H1 (cell line): ENCODE measurements at regions not wholly inside any gene's neighbourhood (a gene's known extent, or its start where the extent isn't known, plus 50 kb on each side); places are given as distances from the start of the nearest gene placed in this dataset.
A peak's percentile ranks its signal among the peaks of the same experiment; 100 is the strongest.

ENCODE experiments used
- CTCF ChIA-PET: fragments of 300-600 bp; sonication (Branson Sonifier 250); formaldehyde crosslinking; loops from one replicate; lab custom pipeline; 2021; ENCODE audit not compliant: partially characterized antibody; lab: Charles Lee
- POLR2A ChIA-PET: fragments of 300-600 bp; sonication (Branson Sonifier 250); formaldehyde crosslinking; loops from one replicate; lab custom pipeline; 2021; ENCODE audit warnings: inconsistent platforms; ENCODE audit not compliant: partially characterized antibody; lab: Charles Lee
- DNase-seq, 2 experiments: peaks; one replicate each; pipeline versions ENCODE4 v3.0.0 to v3.0.0-alpha.2; 2010 to 2022; ENCODE audit warnings: low spot score in 2 of 2, low read depth in 1 of 2, mixed read lengths in 1 of 2
- FAIRE-seq: peaks from 2 replicates; lab custom pipeline; 2011; peaks lifted over from hg19 to GRCh38; lab: Jason Lieb, UNC
- H2AFZ ChIP-seq: 2 replicates; pipeline ENCODE4 v1.8.1; 2012; ENCODE audit warnings: low read length, inconsistent platforms
- H2AK5ac ChIP-seq: 2 replicates; pipeline ENCODE4 v1.6.1; 2013; ENCODE audit warnings: low read depth, low read length
- H2BK120ac ChIP-seq: replicated peaks from 2 replicates; pipeline ENCODE3; 2013; ENCODE audit warnings: low read depth, low read length, inconsistent platforms
- H2BK12ac ChIP-seq: 2 replicates; pipeline ENCODE4 v1.6.1; 2013; ENCODE audit warnings: low read depth, low read length
- H2BK15ac ChIP-seq: 2 replicates; pipeline ENCODE4 v1.6.1; 2013; ENCODE audit warnings: low read length
- H2BK20ac ChIP-seq: 2 replicates; pipeline ENCODE4 v1.6.1; 2013; ENCODE audit warnings: low read length
- H2BK5ac ChIP-seq: 2 replicates; pipeline ENCODE4 v1.6.1; 2013; ENCODE audit warnings: low read depth, low read length
- H3K14ac ChIP-seq: 2 replicates; pipeline ENCODE4 v1.6.1; 2013; ENCODE audit warnings: inconsistent platforms; ENCODE audit not compliant: insufficient read length
- H3K18ac ChIP-seq: 2 replicates; pipeline ENCODE4 v1.6.1; 2013; ENCODE audit warnings: low read length; ENCODE audit errors: extremely low read depth
- H3K23ac ChIP-seq: 2 replicates; pipeline ENCODE4 v1.6.1; 2013; ENCODE audit warnings: inconsistent platforms; ENCODE audit not compliant: insufficient read length
- H3K23me2 ChIP-seq: 2 replicates; pipeline ENCODE4 v1.6.1; 2013; ENCODE audit warnings: low read depth, low read length
- H3K27ac ChIP-seq: 2 replicates; pipeline ENCODE4 v1.6.1; 2011; ENCODE audit warnings: low read depth, low read length, inconsistent platforms
- H3K27me3 ChIP-seq, 4 experiments: replicated peaks in 1 of 4; 1 replicate in 1 of 4; 2 replicates in 3 of 4; pipeline versions ENCODE4 v1.6.1 to v1.8.1; 2011 to 2013; ENCODE audit warnings: low read length in 3 of 4, mild to moderate bottlenecking in 3 of 4, inconsistent platforms in 2 of 4, mixed read lengths in 2 of 4, moderate library complexity in 1 of 4; ENCODE audit not compliant: control insufficient read depth in 3 of 4, insufficient read depth in 3 of 4; ENCODE audit errors: extremely low read depth in 1 of 4
- H3K36me3 ChIP-seq, 4 experiments: 2 replicates each; pipeline versions ENCODE4 v1.6.1 to v1.8.1; 2011 to 2013; ENCODE audit warnings: mild to moderate bottlenecking in 4 of 4, low read length in 3 of 4, moderate library complexity in 2 of 4, control low read depth in 1 of 4, inconsistent platforms in 1 of 4; ENCODE audit not compliant: insufficient read depth in 4 of 4, control insufficient read depth in 2 of 4
- H3K4ac ChIP-seq: replicated peaks from 2 replicates; pipeline ENCODE3; 2013; ENCODE audit warnings: low read length, low read depth, mixed read lengths, inconsistent platforms; ENCODE audit not compliant: insufficient read length
- H3K4me1 ChIP-seq, 4 experiments: replicated peaks in 1 of 4; 1 replicate in 1 of 4; 2 replicates in 3 of 4; pipeline versions ENCODE4 v1.6.1 to v1.8.1; 2011 to 2013; ENCODE audit warnings: low read length in 3 of 4, inconsistent platforms in 2 of 4, mixed read lengths in 1 of 4; ENCODE audit not compliant: insufficient read depth in 4 of 4, control insufficient read depth in 3 of 4
- H3K4me2 ChIP-seq, 2 experiments: 2 replicates each; pipeline versions ENCODE4 v1.6.1 to v1.8.1; 2011 to 2013; ENCODE audit warnings: low read depth in 2 of 2, low read length in 2 of 2, control low read depth in 1 of 2, inconsistent platforms in 1 of 2, mild to moderate bottlenecking in 1 of 2; ENCODE audit not compliant: insufficient read depth in 1 of 2
- H3K4me3 ChIP-seq, 4 experiments: fragments of 200-600, 300-600 bp in 1 of 4; sonication (generic), shearing (Covaris generic), sonication (Bioruptor Twin) in 1 of 4; 2 replicates each; pipeline versions ENCODE4 v1.5.1 to v1.8.1; 2011 to 2016; ENCODE audit warnings: low read length in 4 of 4, low read depth in 3 of 4, control low read depth in 2 of 4, inconsistent platforms in 2 of 4, mild to moderate bottlenecking in 2 of 4, mixed read lengths in 1 of 4, moderate library complexity in 1 of 4; ENCODE audit not compliant: insufficient read depth in 2 of 4; ENCODE audit errors: extremely low read depth in 1 of 4
- H3K56ac ChIP-seq: replicated peaks from 2 replicates; pipeline ENCODE3; 2013; ENCODE audit warnings: low read depth, mild to moderate bottlenecking, mixed read lengths, low read length, inconsistent platforms; ENCODE audit not compliant: insufficient read length
- H3K79me1 ChIP-seq: 2 replicates; pipeline ENCODE4 v1.6.1; 2013; ENCODE audit warnings: low read depth, low read length, control low read depth
- H3K79me2 ChIP-seq, 2 experiments: 2 replicates each; pipeline versions ENCODE4 v1.6.1 to v1.8.1; 2012 to 2013; ENCODE audit warnings: low read length in 2 of 2, mild to moderate bottlenecking in 2 of 2, inconsistent platforms in 1 of 2; ENCODE audit not compliant: insufficient read depth in 2 of 2, control insufficient read depth in 1 of 2
- H3K9ac ChIP-seq, 4 experiments: replicated peaks in 1 of 4; 1 replicate in 1 of 4; 2 replicates in 3 of 4; pipeline versions ENCODE4 v1.6.1 to v1.8.1; 2011 to 2013; ENCODE audit warnings: low read depth in 3 of 4, low read length in 3 of 4, control low read depth in 2 of 4, mild to moderate bottlenecking in 2 of 4, moderate library complexity in 2 of 4, inconsistent platforms in 1 of 4; ENCODE audit errors: extremely low read depth in 1 of 4
- H3K9me3 ChIP-seq, 2 experiments: 2 replicates each; pipeline versions ENCODE4 v1.6.1 to v1.8.1; 2012 to 2013; ENCODE audit warnings: mild to moderate bottlenecking in 2 of 2, moderate library complexity in 2 of 2, control low read depth in 1 of 2, inconsistent platforms in 1 of 2, low read depth in 1 of 2, low read length in 1 of 2, mixed read lengths in 1 of 2; ENCODE audit not compliant: insufficient read depth in 2 of 2
- H4K20me1 ChIP-seq, 2 experiments: replicated peaks in 1 of 2; 2 replicates each; pipeline versions ENCODE3 to v1.8.1; 2011 to 2013; ENCODE audit warnings: inconsistent platforms in 2 of 2, low read length in 2 of 2, mild to moderate bottlenecking in 1 of 2; ENCODE audit not compliant: insufficient read depth in 2 of 2, control insufficient read depth in 1 of 2
- H4K5ac ChIP-seq: 2 replicates; pipeline ENCODE4 v1.6.1; 2013; ENCODE audit warnings: low read length, low read depth, mixed read lengths, inconsistent platforms; ENCODE audit not compliant: insufficient read length
- H4K8ac ChIP-seq: 2 replicates; pipeline ENCODE4 v1.8.0; 2013; ENCODE audit warnings: mild to moderate bottlenecking, moderate library complexity, low read length, inconsistent platforms; ENCODE audit not compliant: insufficient read depth; ENCODE audit errors: extremely low read depth
- H4K91ac ChIP-seq: replicated peaks from 2 replicates; pipeline ENCODE3; 2013; ENCODE audit warnings: low read length, mixed read lengths, inconsistent platforms; ENCODE audit not compliant: insufficient read length
- ASH2L ChIP-seq: fragments of 200-600, 300-600 bp; sonication (generic); IDR thresholded peaks from one replicate; pipeline ENCODE4 v1.7.1; 2017; ENCODE audit warnings: low read length
- BRCA1 ChIP-seq: IDR thresholded peaks from 2 replicates; pipeline ENCODE4 v1.6.1; 2012; ENCODE audit warnings: low read depth, low read length, improper control_type of control experiment
- CHD2 ChIP-seq: IDR thresholded peaks from 2 replicates; pipeline ENCODE4 v1.6.1; 2012; ENCODE audit warnings: low read length, improper control_type of control experiment
- KDM1A ChIP-seq: fragments of 200-600, 300-600 bp; sonication (generic); IDR thresholded peaks from 2 replicates; pipeline ENCODE4 v1.7.1; 2016; ENCODE audit warnings: mild to moderate bottlenecking, low read length, borderline replicate concordance
- SP4 ChIP-seq: IDR thresholded peaks from 2 replicates; pipeline ENCODE4 v1.6.1; 2012; ENCODE audit warnings: low read length, inconsistent platforms
- WGBS, 2 experiments: shearing (Covaris generic) in 1 of 2; methylation state at CpG; one replicate each; pipeline versions ENCODE4 v1.1.6 to v1.1.7; 2013 to 2015; ENCODE audit warnings: low lambda C conversion rate in 2 of 2, mixed read lengths in 2 of 2, inconsistent platforms in 1 of 2, low coverage in 1 of 2, missing lambda C conversion rate in 1 of 2; ENCODE audit not compliant: insufficient replicate concordance in 2 of 2, insufficient coverage in 1 of 2, insufficient read length in 1 of 2; ENCODE audit errors: extremely low coverage in 1 of 2, missing lambda C conversion rate in 1 of 2; 5-methylcytosine and 5-hydroxymethylcytosine counted together

GRCh38 chr10:10872764-10873163 is 144.9 kb upstream of the CELF2 start:
- Histone ChIP-seq H3K79me2 (no peaks in the 10 kb centered on the region), H3K79me1 (no peaks in the 10 kb centered on the region), H4K5ac (no peak overlapping the region), H2BK12ac (0 out of 2 replicates have a peak overlapping the region, but pooled peaks have one; percentile 86), H3K56ac (no peak overlapping the region), H2BK120ac (no peak overlapping the region), H4K20me1 (no peaks in the 10 kb centered on the region), H2BK5ac (no peak overlapping the region), H3K14ac (no peak overlapping the region), H3K23me2 (no peaks in the 10 kb centered on the region; the same call in 1 of the 2 replicates), H3K36me3 (no peaks in the 10 kb centered on the region; a peak in 1 of 8 replicates), H3K9ac (no peak overlapping the region), H4K91ac (no peak overlapping the region), H3K27me3 (no peaks in the 10 kb centered on the region), H3K27ac (no peak overlapping the region), H3K23ac (peak overlapping the region; percentile 47), H4K8ac (no peak overlapping the region), H2BK15ac (no peak overlapping the region), H3K4ac (no peak overlapping the region), H3K4me2 (no peak overlapping the region), H3K4me3 (no peak overlapping the region), H3K18ac (no peak overlapping the region), H3K9me3 (no peaks in the 10 kb centered on the region), H3K4me1 (peaks cover 0 to 2% (median 0%) of the 10 kb centered on the region in 4 experiments; a peak in 1 of 7 replicates), H2BK20ac (no peak overlapping the region), H2AFZ (no peak overlapping the region), H2AK5ac (no peak overlapping the region)
- TF ChIP-seq KDM1A (no peak), CHD2 (no peak), ASH2L (no peak), SP4 (no peak), BRCA1 (no peak)
- DNase-seq (no peak), FAIRE-seq (no peak)
- ChIA-PET CTCF (no interaction called here), POLR2A (no interaction called here)
- 91% methylated on average over 2 of the region's 2 CpGs; no CpG with 5 or more reads in 1 of the 2 experiments for WGBS, 2 experiments
